GM18507 (cell line): ENCODE measurements at regions not wholly inside any gene's neighbourhood (a gene's known extent, or its start where the extent isn't known, plus 50 kb on each side); places are given as distances from the start of the nearest gene placed in this dataset.

Experiments used
- DNase-seq: peaks from one replicate; pipeline ENCODE4 v3.0.0; 2011; ENCODE audit warnings: low read depth; ENCODE audit not compliant: insufficient read length; ENCODE audit errors: extremely low spot score
- FAIRE-seq: peaks from 2 replicates; lab custom pipeline; 2011; peaks lifted over from hg19 to GRCh38; lab: Jason Lieb, UNC

- DNase-seq (no peak), FAIRE-seq (no peak)
Measured at GRCh38 chrY:19405598-19405997, 338.9 kb downstream of the KDM5D start.

DNA sequence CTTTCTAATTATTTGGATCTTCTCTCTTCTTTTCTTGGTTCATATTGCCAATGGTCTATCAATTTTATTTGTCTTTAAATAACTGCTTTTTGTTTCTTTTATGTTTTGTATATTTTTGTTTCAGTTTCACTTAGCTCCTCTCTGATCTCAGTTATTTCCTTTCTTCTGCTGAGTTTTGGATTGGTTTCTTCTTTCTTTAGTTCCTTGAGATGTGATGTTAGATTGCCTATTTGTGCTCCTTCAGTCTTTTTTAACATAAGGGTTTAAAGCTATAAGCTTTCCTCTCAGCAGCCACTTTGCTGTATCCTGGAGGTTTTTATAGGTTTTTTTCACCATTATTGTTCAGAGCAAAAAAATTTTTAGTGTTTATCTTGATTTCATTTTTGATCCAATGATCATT lies 351.6 kb downstream of the KDM5D start:
- DNase-seq = no peak
- no peak for FAIRE-seq

- FAIRE-seq (peak; percentile 65), DNase-seq (no peak)
Measured at GRCh38 chrY:19391922-19392321, 352.6 kb downstream of the KDM5D start.

DNA sequence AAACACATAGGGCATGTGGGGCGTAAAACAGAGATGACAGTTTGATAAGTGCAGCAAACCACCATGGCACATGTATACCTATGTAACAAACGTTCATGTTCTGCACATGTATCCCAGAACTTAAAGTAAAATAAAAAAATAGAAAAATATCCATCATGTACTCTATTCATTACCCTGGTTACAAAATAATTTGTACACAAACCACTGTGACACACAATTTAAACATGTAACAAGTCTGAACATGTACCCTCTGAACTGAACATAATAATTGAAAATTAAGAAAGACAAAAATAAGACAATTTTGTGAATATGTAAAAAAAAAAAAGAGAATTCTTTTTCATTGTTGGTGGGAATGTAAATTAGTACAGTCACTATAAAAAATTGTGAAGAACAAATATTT lies 379.2 kb downstream of the KDM5D start:
- FAIRE-seq (no peak), DNase-seq (no peak)

GRCh38 chrY:19357249-19357648 lies 387.3 kb downstream of the KDM5D start:
- DNase-seq (no peak), FAIRE-seq (peak; percentile 21)

DNA sequence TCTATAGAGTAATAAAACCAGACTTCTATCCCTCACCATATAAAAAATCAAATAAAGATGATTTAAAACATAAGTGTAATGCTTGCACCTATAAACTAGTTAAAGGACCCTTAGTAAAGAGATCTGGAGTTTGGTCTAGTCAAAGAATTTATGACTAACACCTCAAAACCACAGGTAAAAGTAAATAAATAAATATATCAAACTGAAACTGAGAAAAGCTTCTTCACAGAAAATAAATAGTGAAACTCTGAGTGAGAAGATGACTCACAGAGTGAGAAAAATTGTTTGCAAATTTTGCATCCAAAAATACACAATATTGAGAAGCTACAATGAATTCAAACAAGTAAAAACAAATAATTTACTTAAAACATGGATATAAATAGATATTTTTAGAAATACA lies 387.8 kb downstream of the KDM5D start:
- FAIRE-seq = peak; percentile 51
- DNase-seq = no peak

DNA sequence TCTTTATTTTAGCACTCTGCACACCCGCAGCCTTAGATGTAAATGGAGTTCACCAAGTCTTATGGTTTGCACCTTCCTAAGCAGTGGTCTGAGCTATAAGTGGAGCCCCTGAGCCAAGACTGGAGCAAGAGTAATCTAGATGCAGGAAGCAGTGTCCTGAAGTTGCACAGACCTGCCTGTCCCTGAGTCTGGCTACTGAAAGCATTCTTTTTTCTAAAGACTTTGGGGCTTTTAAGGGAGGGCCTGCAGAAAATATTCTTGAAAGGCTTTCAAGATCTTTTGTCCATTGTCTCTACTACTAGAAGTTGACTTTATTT lies 389.7 kb downstream of the KDM5D start:
- FAIRE-seq = no peak

GRCh38 chrY:19354061-19354856 lies 390.3 kb downstream of the KDM5D start:
- DNase-seq (no peak), FAIRE-seq (no peak)

More for the DNA sequence above, 389.7 kb downstream of the KDM5D start:
- DNase-seq = no peak

DNA sequence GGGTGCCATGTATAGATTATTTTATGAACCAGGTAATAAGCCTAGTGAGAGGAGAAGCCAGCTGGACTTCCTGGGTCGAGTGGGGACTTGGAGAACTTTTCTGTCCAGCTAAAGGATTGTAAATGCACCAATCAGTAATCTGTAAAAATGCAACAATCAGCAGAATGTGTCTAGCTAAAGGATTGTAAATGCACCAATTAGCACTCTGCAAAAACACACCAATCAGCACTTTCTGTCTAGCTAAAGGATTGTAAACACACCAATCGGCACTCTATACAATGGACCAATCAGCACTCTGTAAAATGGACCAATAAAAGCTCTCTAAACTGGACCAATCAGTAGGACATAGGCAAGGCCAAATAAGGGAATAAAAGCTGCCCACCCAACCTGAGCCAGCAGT lies 392.9 kb downstream of the KDM5D start:
- DNase-seq (no peak), FAIRE-seq (no peak)

DNA sequence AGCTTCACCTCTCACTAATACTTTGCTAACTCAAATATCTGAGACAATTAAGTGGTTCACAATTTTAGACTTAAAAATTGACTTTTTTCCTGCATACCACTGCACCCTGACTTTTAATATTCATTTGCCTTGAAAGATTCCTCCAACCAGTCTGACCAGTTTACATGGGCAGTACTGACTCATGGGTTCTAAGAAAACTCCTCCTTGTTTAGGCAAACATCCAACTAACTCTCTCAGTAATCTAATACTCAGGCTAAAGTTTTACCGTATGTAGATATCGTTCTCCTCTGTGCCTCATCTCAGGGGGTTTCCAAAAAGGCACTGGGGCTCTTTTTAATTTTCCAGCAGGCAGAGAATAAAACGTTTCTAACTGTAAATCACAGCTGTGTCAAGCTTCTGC lies 422.8 kb downstream of the KDM5D start:
- no peak for DNase-seq
- FAIRE-seq = no peak

- FAIRE-seq (no peak), DNase-seq (no peak)
Measured at GRCh38 chrY:19319135-19319534, 425.4 kb downstream of the KDM5D start.

GRCh38 chrY:19317271-19317987 lies 427.1 kb downstream of the KDM5D start:
- no peak for DNase-seq
- no peak for FAIRE-seq

DNA sequence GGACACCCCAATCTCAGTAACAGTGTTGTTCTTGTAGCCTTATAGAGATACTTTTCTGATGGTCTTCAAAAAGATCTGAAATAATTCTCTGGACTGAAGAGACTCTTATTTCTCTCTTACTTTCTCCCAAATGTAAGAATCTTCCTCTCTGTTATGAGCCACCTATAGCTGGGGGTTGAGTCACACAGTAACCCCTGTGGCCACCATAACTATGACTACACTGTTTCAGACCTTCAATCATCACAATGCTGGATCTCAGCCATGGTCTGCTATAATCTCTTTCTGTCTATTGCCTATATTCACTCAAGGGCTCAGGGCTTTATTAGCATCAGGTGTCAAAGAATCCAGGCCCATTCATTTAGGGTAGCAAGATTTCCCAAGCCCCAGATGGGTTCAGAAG lies 436.9 kb downstream of the KDM5D start:
- FAIRE-seq (no peak), DNase-seq (no peak)

- DNase-seq (no peak), FAIRE-seq (no peak)
Measured at GRCh38 chrY:19303136-19303535, 441.4 kb downstream of the KDM5D start.

- FAIRE-seq = no peak
Measured at GRCh38 chrY:19290925-19291324, 453.6 kb downstream of the KDM5D start.

GRCh38 chrY:19274076-19274475 lies 470.4 kb downstream of the KDM5D start:
- DNase-seq (no peak), FAIRE-seq (no peak)

More at GRCh38 chrY:19290925-19291324, 453.6 kb downstream of the KDM5D start:
- DNase-seq = no peak

DNA sequence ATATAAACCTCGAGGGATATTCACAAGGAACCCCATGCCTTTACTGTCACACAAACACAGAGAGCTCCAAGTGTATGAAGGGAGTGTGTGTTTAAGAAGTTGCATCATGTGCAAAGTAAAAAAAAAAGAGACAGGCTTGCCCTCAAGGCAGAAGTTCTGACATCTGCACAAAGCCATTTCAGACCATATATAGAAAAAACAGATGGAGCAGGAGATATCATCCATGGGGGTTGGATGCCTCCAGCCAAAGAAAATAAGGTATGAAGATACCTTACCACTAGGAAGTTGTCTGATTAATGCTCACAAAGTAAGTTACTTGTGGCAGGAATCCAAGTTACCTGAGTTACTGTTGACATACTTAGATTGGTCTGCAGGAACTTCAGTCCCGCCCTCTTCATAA lies 476.2 kb downstream of the KDM5D start:
- DNase-seq = no peak
- no peak for FAIRE-seq

DNA sequence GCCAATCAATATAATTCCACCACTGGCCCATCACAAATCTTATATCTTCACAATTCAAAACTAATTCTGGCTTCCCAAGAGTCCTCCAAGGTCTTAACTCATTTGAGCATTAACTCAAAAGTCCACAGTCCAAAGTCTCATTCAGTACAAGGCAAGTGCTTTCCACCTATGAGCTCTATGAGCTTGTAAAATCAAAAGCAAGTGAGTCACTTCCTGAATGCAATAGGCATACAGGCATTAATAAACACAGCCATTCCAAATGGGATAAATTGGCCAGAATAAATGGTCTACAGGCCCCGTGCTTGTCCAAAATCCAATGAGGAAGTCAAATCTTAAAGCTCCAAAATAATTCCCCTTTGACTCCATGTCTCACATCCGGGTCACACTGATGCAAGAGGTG lies 479.1 kb downstream of the KDM5D start:
- DNase-seq (no peak), FAIRE-seq (no peak)

DNA sequence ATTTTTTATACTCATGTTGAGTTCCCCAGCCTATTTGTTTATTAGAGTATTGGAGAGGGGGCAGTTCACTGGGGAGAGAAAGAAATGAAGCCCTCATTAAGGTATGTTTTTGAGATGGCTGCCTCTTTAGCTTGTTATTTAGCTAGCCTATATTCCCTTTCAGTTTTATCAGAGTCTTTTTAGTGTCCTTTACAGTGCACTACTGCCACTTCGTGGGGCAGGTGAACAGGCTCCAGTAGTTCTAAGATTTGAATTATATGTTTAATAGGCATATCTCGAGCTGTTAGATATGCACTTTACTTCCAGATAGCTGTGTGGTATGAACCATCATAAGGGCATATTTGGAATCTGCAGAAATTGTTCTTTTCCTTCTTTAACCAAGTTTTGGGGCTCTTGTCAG lies 482.2 kb downstream of the KDM5D start:
- no peak for FAIRE-seq

DNA sequence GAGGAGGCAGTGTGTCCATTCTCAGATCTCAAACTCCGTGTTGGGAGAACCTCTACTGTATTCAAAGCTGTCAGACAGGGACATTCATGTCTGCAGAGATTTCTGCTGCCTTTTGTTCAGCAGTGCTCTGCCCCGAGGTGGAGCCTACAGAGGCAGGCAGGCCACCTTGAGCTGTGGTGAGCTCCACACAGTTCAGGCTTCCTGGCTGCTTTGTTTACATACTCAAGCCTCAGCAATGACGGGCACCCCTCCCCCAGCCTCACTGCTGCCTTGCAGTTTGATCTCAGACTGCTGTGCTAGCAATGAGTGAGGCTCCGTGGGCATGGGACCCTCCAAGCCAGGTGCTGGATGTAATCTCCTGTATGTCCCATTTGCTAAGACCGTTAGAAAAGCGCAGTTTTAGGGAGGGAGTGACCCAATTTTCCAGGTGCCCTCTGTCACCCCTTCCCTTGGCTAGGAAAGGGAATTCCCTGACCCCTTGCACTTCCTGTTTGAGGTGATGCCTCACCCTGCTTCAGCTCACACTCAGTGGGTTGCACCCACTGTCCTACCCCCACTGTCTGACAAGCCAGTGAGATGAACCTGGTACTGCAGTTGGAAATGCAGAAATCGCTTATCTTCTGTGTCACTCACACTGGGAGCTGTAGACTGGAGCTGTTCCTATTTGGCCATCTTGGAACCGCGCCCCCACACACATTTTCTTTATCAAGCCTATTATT lies 458.9 kb upstream of the HSFY2 start:
- FAIRE-seq (no peak), DNase-seq (no peak)

More for the DNA sequence above, 482.2 kb downstream of the KDM5D start:
- DNase-seq = no peak

GRCh38 chrY:19220784-19221183 lies 447.2 kb upstream of the HSFY2 start:
- FAIRE-seq = no peak
- DNase-seq = no peak
